Prostate gland (tissue), 2 donors: ENCODE measurements at regions not wholly inside any gene's neighbourhood (a gene's known extent, or its start where the extent isn't known, plus 50 kb on each side); places are given as distances from the start of the nearest gene placed in this dataset.

Experiments
- CTCF ChIP-seq, 4 experiments: fragments of 200-600 bp in 2 of 4; fragments of 450-650 bp in 2 of 4; sonication (generic) in 2 of 4; IDR thresholded peaks; 1 replicate in 3 of 4; 2 replicates in 1 of 4; pipeline ENCODE4 v1.5.1; 2016 to 2019; ENCODE audit warnings: antibody characterized with exemption in 4 of 4, mild to moderate bottlenecking in 2 of 4, moderate library complexity in 2 of 4
- POLR2A ChIP-seq: fragments of 450-650 bp; IDR thresholded peaks from one replicate; pipeline ENCODE4 v1.6.1; 2016; ENCODE audit warnings: antibody characterized with exemption, mild to moderate bottlenecking
- POLR2AphosphoS5 ChIP-seq: sonication (generic); formaldehyde crosslinking; IDR thresholded peaks from one replicate; pipeline ENCODE4 v1.6.1; 2017; ENCODE audit warnings: antibody characterized with exemption

- TF ChIP-seq CTCF (IDR thresholded peaks at IDR 0.05), result no peak
- TF ChIP-seq POLR2A, result no peak
- TF ChIP-seq POLR2AphosphoS5, result no peak
Observed at GRCh38 chr1:18572022-18572880, 58.4 kb upstream of the PAX7 start.
